ENCODE measurements at regions not wholly inside any gene's neighbourhood (a gene's known extent, or its start where the extent isn't known, plus 50 kb on each side); places are given as distances from the start of the nearest gene placed in this dataset.
A peak's percentile ranks its signal among the peaks of the same experiment; 100 is the strongest.

- WGBS (ENCODE audit: insufficient coverage, low lambda C conversion rate): no CpG with 5 or more reads among the region's 9 CpGs
- DNase-seq: no peak
- Histone ChIP-seq H3K4me3 (ENCODE audit: low read length) (no peak overlapping the region), H3K36me3 (ENCODE audit: control insufficient read depth, insufficient read depth, low read length) (no peaks in the 10 kb centered on the region), H3K27ac (ENCODE audit: low read length) (no peak overlapping the region), H3K27me3 (ENCODE audit: control insufficient read depth, insufficient read depth, low read length) (peaks cover 16% of the 10 kb centered on the region), H3K4me1 (ENCODE audit: control insufficient read depth, insufficient read depth, low read length) (no peaks in the 10 kb centered on the region), H3K9me3 (ENCODE audit: control insufficient read depth, low read depth, low read length) (no peaks in the 10 kb centered on the region)
Observed at GRCh38 chr16:66274335-66275110, 92.0 kb upstream of the CDH5 start.

DNA sequence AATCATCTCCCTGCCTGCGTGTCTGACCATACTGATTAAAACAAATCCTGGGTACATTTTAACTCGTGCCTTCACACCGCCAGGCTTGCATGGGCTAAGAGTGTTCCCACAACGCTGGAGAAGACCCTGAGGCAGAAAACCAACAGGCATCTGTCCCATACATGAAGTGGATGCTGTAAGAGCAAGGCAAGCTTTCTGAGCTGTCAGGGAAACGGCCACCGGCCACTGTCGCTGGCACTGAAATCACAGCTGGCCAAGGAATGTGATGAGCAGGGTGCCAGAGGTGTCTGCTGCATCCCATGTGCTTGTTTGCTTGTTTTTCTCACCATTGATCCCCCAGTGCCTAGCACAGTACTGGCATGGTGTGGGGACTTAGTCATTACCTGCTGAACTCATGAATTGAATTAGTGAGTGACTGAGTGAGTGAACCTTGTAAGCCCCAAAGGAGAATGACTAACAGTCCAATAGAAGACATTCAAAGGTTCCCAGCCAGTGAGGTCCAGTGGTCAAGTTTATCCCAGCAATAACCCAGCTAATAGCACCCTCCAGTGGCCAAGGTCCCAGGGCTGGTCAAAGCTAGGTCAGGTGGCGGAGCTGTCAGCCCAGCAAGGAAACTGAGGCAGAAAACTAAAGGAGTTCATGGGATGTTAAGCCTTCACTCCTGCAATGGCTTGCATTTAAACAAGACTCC is 92.7 kb upstream of the CDH5 start:
- H3K27me3 ChIP-seq (ENCODE audit: control insufficient read depth, insufficient read depth, low read length): peaks cover 16% of the 10 kb centered on the region
- 100% methylated on average over 1 of the region's 8 CpGs for WGBS (ENCODE audit: insufficient coverage, low lambda C conversion rate)
- DNase-seq: no peak

DNA sequence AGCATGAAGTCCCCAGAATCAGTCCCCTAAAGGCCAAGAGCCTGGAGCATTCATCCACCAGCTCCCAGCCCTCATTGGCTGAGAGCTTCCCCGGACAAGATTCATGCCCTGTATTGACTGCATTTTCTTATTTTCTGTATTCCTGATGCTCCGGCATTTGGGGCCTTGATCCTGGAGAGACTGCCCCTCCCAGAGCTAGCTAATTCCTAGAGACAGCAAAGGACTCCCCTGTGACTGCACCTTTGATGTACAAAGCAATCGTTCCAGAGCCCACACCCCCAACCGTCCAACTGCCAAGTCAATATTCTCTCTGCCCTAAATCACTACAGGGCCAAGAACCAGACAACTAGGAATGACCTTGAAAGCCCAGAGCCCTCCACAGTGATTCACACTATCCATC is 93.4 kb upstream of the CDH5 start:
- Histone ChIP-seq H3K27ac (ENCODE audit: low read length) (no peak overlapping the region), H3K4me1 (ENCODE audit: control insufficient read depth, insufficient read depth, low read length) (no peaks in the 10 kb centered on the region), H3K4me3 (ENCODE audit: low read length) (no peak overlapping the region), H3K36me3 (ENCODE audit: control insufficient read depth, insufficient read depth, low read length) (no peaks in the 10 kb centered on the region), H3K9me3 (ENCODE audit: control insufficient read depth, low read depth, low read length) (no peaks in the 10 kb centered on the region), H3K27me3 (ENCODE audit: control insufficient read depth, insufficient read depth, low read length) (peaks cover 16% of the 10 kb centered on the region)
- WGBS (ENCODE audit: insufficient coverage, low lambda C conversion rate): no CpG with 5 or more reads among the region's 4 CpGs
- no peak for DNase-seq

More for the DNA sequence above, 92.7 kb upstream of the CDH5 start:
- Histone ChIP-seq H3K27ac (ENCODE audit: low read length) (no peak overlapping the region), H3K9me3 (ENCODE audit: control insufficient read depth, low read depth, low read length) (no peaks in the 10 kb centered on the region), H3K36me3 (ENCODE audit: control insufficient read depth, insufficient read depth, low read length) (no peaks in the 10 kb centered on the region), H3K4me1 (ENCODE audit: control insufficient read depth, insufficient read depth, low read length) (no peaks in the 10 kb centered on the region), H3K4me3 (ENCODE audit: low read length) (no peak overlapping the region)

- Histone ChIP-seq H3K36me3 (ENCODE audit: control insufficient read depth, insufficient read depth, low read length) (no peaks in the 10 kb centered on the region), H3K4me1 (ENCODE audit: control insufficient read depth, insufficient read depth, low read length) (no peaks in the 10 kb centered on the region), H3K27me3 (ENCODE audit: control insufficient read depth, insufficient read depth, low read length) (peaks cover 16% of the 10 kb centered on the region), H3K4me3 (ENCODE audit: low read length) (no peak overlapping the region), H3K27ac (ENCODE audit: low read length) (no peak overlapping the region), H3K9me3 (ENCODE audit: control insufficient read depth, low read depth, low read length) (no peaks in the 10 kb centered on the region)
- no CpG with 5 or more reads among the region's 6 CpGs for WGBS (ENCODE audit: insufficient coverage, low lambda C conversion rate)
- DNase-seq: no peak
Observed at GRCh38 chr16:66272461-66272860, 94.0 kb upstream of the CDH5 start.

DNA sequence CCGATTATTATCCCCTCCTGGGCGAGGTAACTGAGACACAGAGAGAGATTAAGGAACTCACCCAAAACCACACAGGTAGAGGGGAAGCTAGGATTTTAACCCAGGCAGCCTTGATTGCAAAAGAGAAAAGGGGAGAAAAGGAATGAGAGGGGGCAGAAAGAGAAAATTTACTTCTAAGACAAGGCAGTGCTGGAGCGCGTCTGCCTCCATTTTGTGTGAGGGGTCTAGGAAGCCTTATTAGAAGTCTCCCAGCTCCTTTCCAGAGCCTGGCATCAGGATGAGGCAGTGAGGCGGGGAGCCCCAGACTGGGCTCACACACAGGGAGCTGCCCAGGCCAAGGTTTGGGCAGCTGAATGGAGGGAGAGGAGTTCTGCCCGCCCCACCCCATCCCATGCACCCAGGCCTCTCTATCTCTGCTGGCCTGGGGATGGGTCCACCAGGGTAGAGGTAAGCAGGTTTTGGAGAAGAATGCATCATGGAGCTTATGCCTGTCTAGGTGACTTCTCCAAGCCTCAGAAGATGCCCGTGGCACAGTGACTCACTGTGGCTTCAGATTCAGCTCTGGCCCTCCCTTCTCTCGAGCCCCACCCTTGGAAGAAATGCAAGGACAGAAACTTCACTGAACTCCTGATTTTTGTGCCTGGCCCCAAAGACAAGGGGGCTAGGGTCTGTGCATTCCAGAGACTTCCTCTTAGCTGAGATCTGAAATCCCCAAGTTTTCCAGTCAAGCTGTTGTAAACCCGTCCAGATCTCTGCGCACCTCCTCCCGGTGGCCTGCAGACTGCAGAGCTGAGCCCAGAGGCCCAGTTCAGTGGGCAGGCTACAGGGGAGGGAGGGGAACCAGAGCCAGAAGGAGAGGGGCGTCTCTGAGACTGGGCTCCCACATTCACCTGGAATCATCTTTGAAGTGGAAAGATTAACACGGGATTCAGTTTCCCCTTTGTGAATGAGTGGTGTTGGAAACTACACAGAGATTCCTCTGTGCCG is 95.1 kb upstream of the CDH5 start:
- H3K4me1 ChIP-seq (ENCODE audit: control insufficient read depth, insufficient read depth, low read length): peaks cover 7% of the 10 kb centered on the region
- WGBS (ENCODE audit: insufficient coverage, low lambda C conversion rate): 60% methylated on average over 1 of the region's 14 CpGs
- no peak overlapping the region for H3K4me3 ChIP-seq (ENCODE audit: low read length)
- no peak overlapping the region for H3K27ac ChIP-seq (ENCODE audit: low read length)
- no peaks in the 10 kb centered on the region for H3K36me3 ChIP-seq (ENCODE audit: control insufficient read depth, insufficient read depth, low read length)
- no peaks in the 10 kb centered on the region for H3K9me3 ChIP-seq (ENCODE audit: control insufficient read depth, low read depth, low read length)
- H3K27me3 ChIP-seq (ENCODE audit: control insufficient read depth, insufficient read depth, low read length): peaks cover 16% of the 10 kb centered on the region
- no peak for DNase-seq

- no peaks in the 10 kb centered on the region for H3K9me3 ChIP-seq (ENCODE audit: control insufficient read depth, low read depth, low read length)
- peak in 1 of 2 donors; percentile 57 for DNase-seq
- H3K4me3 ChIP-seq (ENCODE audit: low read length): no peak overlapping the region
- H3K4me1 ChIP-seq (ENCODE audit: control insufficient read depth, insufficient read depth, low read length): peaks cover 9% of the 10 kb centered on the region
- no peaks in the 10 kb centered on the region for H3K36me3 ChIP-seq (ENCODE audit: control insufficient read depth, insufficient read depth, low read length)
- H3K27ac ChIP-seq (ENCODE audit: low read length): no peak overlapping the region
- H3K27me3 ChIP-seq (ENCODE audit: control insufficient read depth, insufficient read depth, low read length): peaks cover 16% of the 10 kb centered on the region
- no CpG with 5 or more reads among the region's 48 CpGs for WGBS (ENCODE audit: insufficient coverage, low lambda C conversion rate)
Observed at GRCh38 chr16:66270333-66270927, 96.1 kb upstream of the CDH5 start.

DNA sequence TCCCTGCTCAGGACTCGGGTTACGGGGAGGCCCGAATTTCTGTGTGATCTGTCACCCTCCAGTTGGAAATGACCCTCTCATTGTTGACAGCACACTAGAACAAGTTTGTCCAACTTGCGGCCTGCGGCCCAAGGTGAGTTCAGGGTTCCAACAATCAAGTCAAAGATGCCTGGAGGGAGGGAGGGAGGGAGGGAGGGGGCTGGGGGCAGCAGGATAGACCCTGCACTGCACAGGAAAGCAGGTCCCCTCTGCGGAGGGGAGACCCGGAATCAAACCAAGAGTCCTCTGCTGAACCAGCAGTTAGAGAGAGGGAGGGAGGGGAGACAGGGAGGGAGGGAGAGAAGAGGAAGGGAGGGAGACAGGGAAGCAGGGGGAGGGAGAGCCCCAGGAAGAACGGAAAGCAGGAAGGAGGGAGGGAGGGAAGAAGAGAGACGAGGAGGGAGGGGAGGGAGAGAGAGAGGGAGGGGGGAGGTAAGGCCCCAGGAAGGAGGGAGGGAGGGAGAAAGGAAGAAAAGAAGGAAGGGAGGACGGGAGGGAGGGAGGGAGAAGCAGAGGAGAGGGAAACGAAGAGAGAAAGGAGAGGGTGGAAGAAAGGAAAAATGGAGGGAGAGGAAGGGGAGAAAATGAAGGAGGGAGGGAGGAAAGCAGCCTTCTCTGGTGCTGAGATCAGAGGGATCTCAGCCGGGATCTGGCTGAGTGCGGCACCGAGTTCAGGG is 96.7 kb upstream of the CDH5 start:
- WGBS (ENCODE audit: insufficient coverage, low lambda C conversion rate): 42% methylated on average over 3 of the region's 14 CpGs
- H3K27ac ChIP-seq (ENCODE audit: low read length): no peak overlapping the region
- no peaks in the 10 kb centered on the region for H3K36me3 ChIP-seq (ENCODE audit: control insufficient read depth, insufficient read depth, low read length)
- H3K4me1 ChIP-seq (ENCODE audit: control insufficient read depth, insufficient read depth, low read length): peaks cover 9% of the 10 kb centered on the region
- H3K9me3 ChIP-seq (ENCODE audit: control insufficient read depth, low read depth, low read length): no peaks in the 10 kb centered on the region
- H3K4me3 ChIP-seq (ENCODE audit: low read length): no peak overlapping the region
- peaks cover 16% of the 10 kb centered on the region for H3K27me3 ChIP-seq (ENCODE audit: control insufficient read depth, insufficient read depth, low read length)
- DNase-seq: no peak

GRCh38 chr16:66267292-66268014 is 99.0 kb upstream of the CDH5 start:
- peaks cover 16% of the 10 kb centered on the region for H3K27me3 ChIP-seq (ENCODE audit: control insufficient read depth, insufficient read depth, low read length)
- H3K27ac ChIP-seq (ENCODE audit: low read length): peak overlapping the region; percentile 17
- peaks cover 9% of the 10 kb centered on the region for H3K4me1 ChIP-seq (ENCODE audit: control insufficient read depth, insufficient read depth, low read length)
- WGBS (ENCODE audit: insufficient coverage, low lambda C conversion rate): 68% methylated on average over 2 of the region's 10 CpGs
- H3K36me3 ChIP-seq (ENCODE audit: control insufficient read depth, insufficient read depth, low read length): no peaks in the 10 kb centered on the region
- no peak for DNase-seq
- H3K4me3 ChIP-seq (ENCODE audit: low read length): no peak overlapping the region
- H3K9me3 ChIP-seq (ENCODE audit: control insufficient read depth, low read depth, low read length): no peaks in the 10 kb centered on the region

Measured in large intestine (tissue), 3 donors.